OCI-M2 (cell line): ENCODE measurements at regions not wholly inside any gene's neighbourhood (a gene's known extent, or its start where the extent isn't known, plus 50 kb on each side); places are given as distances from the start of the nearest gene placed in this dataset.

Experiments
- DNase-seq: peaks from one replicate; lab custom pipeline; 2025; ENCODE audit not compliant: unreplicated experiment; lab: John Stamatoyannopoulos, UW

GRCh38 chr3:177824190-177824786 lies 627.0 kb upstream of the TBL1XR1 start:
- no peak for DNase-seq

- no peak for DNase-seq
These were observed 627.6 kb upstream of the TBL1XR1 start for GRCh38 chr3:177824841-177825240.

DNA sequence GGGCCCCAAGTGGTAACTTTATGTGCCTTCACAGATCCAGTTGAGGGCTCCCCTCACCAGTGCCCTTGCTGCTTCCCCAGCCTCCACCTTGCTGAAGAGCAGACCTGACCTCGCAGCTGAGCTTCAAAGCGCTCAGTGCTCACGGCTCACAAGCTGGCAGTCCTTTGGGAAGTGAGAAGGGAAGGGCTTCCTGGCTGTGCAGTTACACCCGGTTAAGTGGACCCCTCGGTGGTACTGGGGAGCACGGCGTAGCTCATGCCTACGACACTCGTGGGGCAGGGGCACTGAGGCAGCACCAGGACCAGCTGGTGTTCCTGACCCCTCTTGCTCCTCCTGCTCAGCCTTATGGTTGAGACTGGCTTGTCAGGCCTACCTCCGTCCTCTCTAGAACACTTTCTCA lies 629.0 kb upstream of the TBL1XR1 start:
- no peak for DNase-seq

- no peak for DNase-seq
These were observed 630.4 kb upstream of the TBL1XR1 start for GRCh38 chr3:177827511-177828207.

DNA sequence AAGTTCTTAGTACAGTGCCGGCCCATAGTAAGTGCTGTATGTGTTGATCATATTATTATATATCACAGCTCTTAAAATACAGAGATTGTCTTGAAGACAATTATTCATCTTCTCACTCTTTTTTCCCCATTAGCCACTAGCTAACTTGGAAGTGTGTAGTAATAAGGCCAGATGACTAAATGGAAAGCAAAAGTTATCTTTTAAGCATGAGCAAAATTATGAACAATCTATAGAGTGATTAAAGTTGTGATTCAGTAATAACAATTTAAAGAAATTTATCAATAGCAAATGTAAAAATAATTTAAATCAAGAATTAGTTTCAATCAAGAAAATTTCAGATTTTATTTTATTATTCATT lies 630.9 kb upstream of the TBL1XR1 start:
- no peak for DNase-seq

GRCh38 chr3:177830411-177830849 lies 633.1 kb upstream of the TBL1XR1 start:
- no peak for DNase-seq

DNA sequence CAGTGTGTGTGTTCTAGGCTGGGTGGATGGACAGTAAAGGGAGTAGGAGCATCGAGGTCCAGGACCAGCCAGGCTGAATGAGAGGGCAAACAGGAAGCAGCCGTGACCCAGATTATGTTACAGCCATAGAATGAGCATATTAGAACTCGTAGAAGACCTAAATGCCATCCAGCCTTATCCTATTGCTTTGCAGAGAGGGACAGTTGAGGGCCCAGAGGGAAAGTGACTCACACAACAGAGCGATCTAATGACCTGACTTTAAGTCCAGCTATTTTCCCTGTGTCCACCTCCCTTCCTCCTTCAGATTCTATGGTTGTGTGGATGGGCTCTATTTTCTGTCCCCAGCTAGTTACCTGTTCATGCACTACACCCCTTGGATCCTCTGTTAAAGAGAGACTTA lies 634.1 kb upstream of the TBL1XR1 start:
- no peak for DNase-seq

GRCh38 chr3:177832880-177833279 lies 635.6 kb upstream of the TBL1XR1 start:
- DNase-seq = no peak

DNA sequence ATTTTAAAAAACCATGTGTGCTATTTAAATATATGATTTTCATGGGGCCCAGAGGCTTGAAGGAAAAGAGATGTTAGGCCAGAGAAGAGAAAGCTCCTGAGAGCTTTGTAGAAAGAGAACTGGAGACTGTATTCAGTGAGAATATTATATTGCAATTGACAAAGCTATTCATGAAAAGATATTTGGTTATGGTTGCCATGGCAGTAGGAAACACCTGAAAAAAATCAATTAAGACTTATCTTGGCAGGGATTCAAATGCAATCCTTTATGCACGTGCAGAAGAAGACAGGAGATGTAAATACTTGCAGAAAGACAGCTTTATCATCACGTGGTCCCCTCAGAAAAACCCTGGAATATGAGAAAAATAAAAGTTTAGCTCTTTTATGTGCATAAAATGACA lies 636.0 kb upstream of the TBL1XR1 start:
- DNase-seq = no peak

DNA sequence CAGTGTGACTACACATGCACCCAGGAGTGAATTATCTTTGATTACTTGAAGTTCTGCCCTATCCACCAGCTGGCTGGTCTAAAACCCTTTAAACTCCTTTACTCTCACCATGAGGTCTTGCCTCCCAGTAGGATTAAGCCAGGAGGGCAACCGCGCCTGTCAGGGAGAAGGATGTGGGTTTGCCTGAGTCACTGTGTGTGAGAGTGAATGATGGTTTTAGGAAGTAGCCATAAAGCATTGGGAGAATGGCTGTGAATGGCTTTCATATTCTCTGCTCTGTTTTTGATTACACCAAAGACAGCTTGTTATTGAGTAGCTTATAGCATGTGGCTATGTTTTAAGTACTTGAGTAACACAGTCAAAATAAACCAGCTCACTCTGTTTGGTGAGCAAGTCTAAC lies 637.7 kb upstream of the TBL1XR1 start:
- DNase-seq = no peak

GRCh38 chr3:177835917-177836316 lies 638.6 kb upstream of the TBL1XR1 start:
- DNase-seq = no peak

- no peak for DNase-seq
These were observed 639.4 kb upstream of the TBL1XR1 start for GRCh38 chr3:177836671-177837070.

DNA sequence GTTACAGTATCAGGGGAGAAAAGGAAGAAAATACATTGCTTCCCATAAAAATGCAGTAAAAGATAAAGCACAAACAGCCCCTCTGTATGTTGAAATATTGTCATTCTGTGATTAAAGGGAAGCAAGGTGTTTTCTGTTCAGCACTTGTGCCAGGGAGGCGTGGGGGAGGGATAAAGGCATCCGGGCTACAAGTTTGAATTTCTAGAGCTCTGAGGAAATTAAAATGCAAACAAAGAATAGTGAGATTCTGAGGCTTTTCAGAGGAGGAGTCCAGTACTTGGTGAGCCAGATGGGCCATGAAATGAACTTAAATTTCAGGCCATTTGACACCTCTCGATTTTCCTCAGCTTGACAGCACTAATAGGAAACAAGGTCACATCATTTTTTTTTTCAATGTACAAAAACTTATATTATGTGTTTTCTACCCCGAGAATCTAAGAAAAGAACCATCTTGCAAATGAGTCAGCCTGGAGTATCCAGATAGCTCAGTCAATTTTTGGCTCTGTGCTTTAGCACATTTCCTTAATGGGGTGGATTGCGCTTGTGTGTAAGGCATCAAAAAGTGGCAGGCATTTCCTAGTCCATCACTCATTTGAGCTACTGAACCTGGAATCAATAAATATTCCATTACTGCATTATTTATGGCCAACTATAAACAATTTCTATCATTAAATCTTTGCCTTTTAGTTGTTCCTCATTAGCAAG lies 640.8 kb upstream of the TBL1XR1 start:
- DNase-seq = no peak

- no peak for DNase-seq
These were observed 641.6 kb upstream of the TBL1XR1 start for GRCh38 chr3:177838766-177839350.

DNA sequence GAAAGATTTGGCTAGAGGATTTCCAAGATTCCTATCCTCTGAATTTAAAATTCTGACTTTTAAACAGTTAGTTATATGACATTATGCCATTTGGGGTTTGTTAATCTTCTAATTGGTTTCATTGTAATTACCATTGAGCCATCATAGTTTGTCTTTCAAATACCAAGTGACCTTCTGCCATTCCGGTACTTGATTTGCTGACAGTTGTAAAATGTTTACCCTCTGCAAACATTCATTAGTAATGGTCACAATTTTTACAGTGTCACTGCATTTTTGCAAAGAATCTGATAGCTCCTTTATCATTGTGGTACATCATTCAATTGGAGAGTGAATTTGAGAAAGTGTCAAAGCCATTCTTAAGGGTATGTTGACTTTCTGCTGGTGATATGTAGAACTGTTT lies 645.0 kb upstream of the TBL1XR1 start:
- no peak for DNase-seq

GRCh38 chr3:177842743-177843734 lies 645.8 kb upstream of the TBL1XR1 start:
- no peak for DNase-seq

DNA sequence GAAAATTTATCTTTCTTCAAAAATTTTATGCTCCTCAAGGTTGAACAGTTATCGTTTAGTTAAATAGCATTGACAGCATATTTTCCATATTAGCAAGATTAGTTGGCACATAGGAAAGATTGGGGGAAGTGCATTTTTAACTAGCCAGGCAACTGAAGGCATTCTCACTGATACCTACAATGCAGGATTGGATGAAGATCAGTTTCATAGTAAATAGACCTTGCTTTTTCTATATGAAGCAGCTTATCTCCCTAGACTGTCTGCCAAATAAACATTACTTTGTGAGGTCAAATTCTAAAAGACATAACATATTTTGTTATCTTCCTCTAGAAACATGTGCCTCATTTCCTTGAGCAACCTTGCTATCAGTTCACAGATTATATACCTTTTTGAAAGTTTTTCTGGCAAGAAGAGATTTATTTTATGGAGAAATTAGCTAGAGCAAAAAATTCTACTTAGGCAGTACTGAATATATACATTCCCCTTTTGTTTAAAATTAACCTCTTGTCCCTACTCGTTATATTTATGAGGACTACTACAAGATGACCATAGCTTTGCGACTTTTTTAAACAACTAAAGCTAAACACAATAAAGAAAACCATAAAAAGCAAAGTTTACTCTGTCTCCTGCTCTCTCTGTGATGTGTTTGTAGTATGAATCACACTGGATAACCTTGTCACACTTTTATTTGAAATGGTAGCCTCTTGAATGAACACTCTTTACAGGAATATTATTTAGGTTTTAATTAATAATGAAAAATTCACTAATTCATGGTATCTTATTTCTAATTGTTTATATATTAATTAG lies 654.9 kb upstream of the TBL1XR1 start:
- DNase-seq = no peak

DNA sequence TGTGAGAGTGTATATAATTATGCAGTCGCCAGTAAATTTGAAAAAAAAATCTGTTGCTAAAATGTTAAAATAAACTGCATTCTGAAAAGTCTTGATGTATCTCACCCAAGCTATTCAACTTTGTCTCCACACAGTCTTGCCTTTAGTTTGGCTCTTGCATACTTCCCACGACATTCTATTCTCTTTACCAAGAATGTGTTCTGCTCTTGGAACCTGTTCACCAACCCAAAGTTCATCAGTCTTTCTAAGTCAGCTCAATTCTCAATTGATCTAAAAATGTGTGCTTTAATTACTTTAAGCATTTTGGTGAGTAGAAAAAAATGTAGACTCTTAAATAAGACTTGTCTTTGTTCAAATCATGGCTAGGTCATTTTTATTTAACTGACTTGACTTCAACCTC lies 657.7 kb upstream of the TBL1XR1 start:
- DNase-seq = no peak

DNA sequence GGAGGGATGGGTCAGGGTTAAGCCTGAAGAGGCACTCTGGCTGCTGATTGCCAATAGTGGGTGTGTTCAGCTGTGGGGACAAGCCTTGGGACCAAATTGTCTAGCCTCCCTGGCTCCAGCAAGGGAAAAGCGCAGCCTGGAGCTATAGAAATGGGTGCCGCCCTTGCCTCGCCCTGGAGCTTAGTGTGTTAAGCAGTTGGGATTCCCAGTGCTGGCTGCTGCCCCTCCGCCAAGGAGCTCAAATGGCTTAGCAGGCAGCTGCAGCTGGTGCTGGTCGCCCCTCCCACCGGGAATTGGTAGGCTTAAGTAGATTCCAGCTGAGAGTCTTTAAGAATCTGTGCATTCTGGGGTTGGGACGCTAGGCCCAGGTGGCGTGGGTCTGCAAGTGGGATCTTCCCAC lies 662.9 kb upstream of the TBL1XR1 start:
- DNase-seq = no peak

- no peak for DNase-seq
These were observed 665.7 kb upstream of the TBL1XR1 start for GRCh38 chr3:177862962-177863491.
